Progenitor cell of endocrine pancreas (in vitro differentiated cells): ENCODE measurements at regions not wholly inside any gene's neighbourhood (a gene's known extent, or its start where the extent isn't known, plus 50 kb on each side); places are given as distances from the start of the nearest gene placed in this dataset.
A peak's percentile ranks its signal among the peaks of the same experiment; 100 is the strongest.

Experiments
- DNase-seq: peaks from one replicate; pipeline ENCODE4 v3.0.0; 2021; ENCODE audit warnings: low spot score; ENCODE audit not compliant: unreplicated experiment
- H3K27ac Mint-ChIP-seq: 2 replicates; pipeline ENCODE4 v1.8.0; 2021; ENCODE audit warnings: mild to moderate bottlenecking, moderate library complexity, mixed read lengths
- H3K27me3 Mint-ChIP-seq: 2 replicates; pipeline ENCODE4 v1.8.0; 2021; ENCODE audit warnings: mixed read lengths
- H3K36me3 Mint-ChIP-seq: 2 replicates; pipeline ENCODE4 v1.8.0; 2022; ENCODE audit warnings: mixed read lengths; ENCODE audit not compliant: insufficient read depth
- H3K4me1 Mint-ChIP-seq: 2 replicates; pipeline ENCODE4 v1.8.0; 2021; ENCODE audit warnings: low read depth, mixed read lengths
- H3K4me3 Mint-ChIP-seq: 2 replicates; pipeline ENCODE4 v1.8.0; 2021; ENCODE audit warnings: low read depth, mild to moderate bottlenecking, moderate library complexity, mixed read lengths
- H3K9me3 Mint-ChIP-seq: 2 replicates; pipeline ENCODE4 v1.8.0; 2021; ENCODE audit warnings: low read depth, mixed read lengths
- CTCF ChIP-seq: fragments of 200-600 bp; sonication (generic); IDR thresholded peaks from one replicate; pipeline ENCODE4 v1.5.0; 2021; ENCODE audit warnings: antibody characterized with exemption, mild to moderate bottlenecking; ENCODE audit not compliant: unreplicated experiment

- peaks cover 8% of the 10 kb centered on the region for H3K4me1 Mint-ChIP-seq
- no peak overlapping the region for H3K4me3 Mint-ChIP-seq
- H3K27ac Mint-ChIP-seq: no peak overlapping the region
- DNase-seq: no peak
- H3K27me3 Mint-ChIP-seq: peaks cover 12% of the 10 kb centered on the region
- peaks cover 8% of the 10 kb centered on the region for H3K9me3 Mint-ChIP-seq
- TF ChIP-seq CTCF: no peak
- no peaks in the 10 kb centered on the region for H3K36me3 Mint-ChIP-seq
Measured at GRCh38 chr13:103272770-103273169, 206.6 kb upstream of the SLC10A2 start.

- DNase-seq: no peak
- no peaks in the 10 kb centered on the region for H3K27me3 Mint-ChIP-seq
- H3K4me3 Mint-ChIP-seq: no peak overlapping the region
- H3K27ac Mint-ChIP-seq: no peak overlapping the region
- H3K9me3 Mint-ChIP-seq: peaks cover 46% of the 10 kb centered on the region
- H3K4me1 Mint-ChIP-seq: no peaks in the 10 kb centered on the region
- TF ChIP-seq CTCF: no peak
- H3K36me3 Mint-ChIP-seq: peaks cover 2% of the 10 kb centered on the region
Measured at GRCh38 chr13:103263448-103263847, 197.2 kb upstream of the SLC10A2 start.

GRCh38 chr13:103255587-103256301, 189.5 kb upstream of the SLC10A2 start:
- Mint-ChIP-seq H3K36me3 (no peaks in the 10 kb centered on the region), H3K27me3 (no peaks in the 10 kb centered on the region), H3K4me1 (peaks cover 10% of the 10 kb centered on the region), H3K4me3 (no peak overlapping the region), H3K9me3 (peaks cover 14% of the 10 kb centered on the region), H3K27ac (no peak overlapping the region)
- DNase-seq: no peak
- TF ChIP-seq CTCF: no peak

- Mint-ChIP-seq H3K36me3 (no peaks in the 10 kb centered on the region), H3K27me3 (no peaks in the 10 kb centered on the region), H3K9me3 (peaks cover 3% of the 10 kb centered on the region), H3K27ac (no peak overlapping the region), H3K4me1 (no peaks in the 10 kb centered on the region), H3K4me3 (no peak overlapping the region)
- TF ChIP-seq CTCF: no peak
- DNase-seq: no peak
Measured at GRCh38 chr13:103250071-103250470, 183.9 kb upstream of the SLC10A2 start.

GRCh38 chr13:103246581-103247200, 180.5 kb upstream of the SLC10A2 start:
- peak overlapping the region; percentile 8 for H3K27ac Mint-ChIP-seq
- no peak overlapping the region for H3K4me3 Mint-ChIP-seq
- H3K36me3 Mint-ChIP-seq: no peaks in the 10 kb centered on the region
- peaks cover 5% of the 10 kb centered on the region for H3K4me1 Mint-ChIP-seq
- H3K27me3 Mint-ChIP-seq: peaks cover 3% of the 10 kb centered on the region
- peaks cover 10% of the 10 kb centered on the region for H3K9me3 Mint-ChIP-seq
- DNase-seq: no peak
- no peak for TF ChIP-seq CTCF
